Neuronal stem cell (in vitro differentiated cells): ENCODE measurements at regions not wholly inside any gene's neighbourhood (a gene's known extent, or its start where the extent isn't known, plus 50 kb on each side); places are given as distances from the start of the nearest gene placed in this dataset.

Experiments
- DNase-seq: peaks from one replicate; pipeline ENCODE4 v3.0.0-alpha.2; 2013; ENCODE audit warnings: low spot score
- H2AFZ ChIP-seq: one replicate; pipeline ENCODE4 v1.6.1; 2013; ENCODE audit warnings: mild to moderate bottlenecking, low read length, inconsistent platforms
- H2AK5ac ChIP-seq: 2 replicates; pipeline ENCODE4 v1.6.1; 2013; ENCODE audit warnings: low read depth, mild to moderate bottlenecking, inconsistent platforms, low read length, moderate library complexity, mixed read lengths
- H2BK120ac ChIP-seq: 2 replicates; pipeline ENCODE4 v1.6.1; 2013; ENCODE audit warnings: low read depth, mild to moderate bottlenecking, inconsistent platforms, low read length, moderate library complexity, mixed read lengths
- H2BK12ac ChIP-seq: one replicate; pipeline ENCODE4 v1.6.1; 2013; ENCODE audit warnings: low read length, inconsistent platforms
- H2BK15ac ChIP-seq: 2 replicates; pipeline ENCODE4 v1.6.1; 2013; ENCODE audit warnings: mild to moderate bottlenecking, low read length, inconsistent platforms, mixed read lengths
- H2BK5ac ChIP-seq: one replicate; pipeline ENCODE4 v1.6.1; 2013; ENCODE audit warnings: inconsistent platforms, mild to moderate bottlenecking, low read length, moderate library complexity
- H3K14ac ChIP-seq: one replicate; pipeline ENCODE4 v1.6.1; 2013; ENCODE audit warnings: low read length, inconsistent platforms
- H3K18ac ChIP-seq: 2 replicates; pipeline ENCODE4 v1.6.1; 2013; ENCODE audit warnings: low read length, inconsistent platforms
- H3K23ac ChIP-seq: 2 replicates; pipeline ENCODE4 v1.6.1; 2013; ENCODE audit warnings: low read depth, mild to moderate bottlenecking, mixed read lengths, low read length, inconsistent platforms; ENCODE audit not compliant: poor library complexity
- H3K27ac ChIP-seq: replicated peaks from 3 replicates; pipeline ENCODE4 v1.5.1; 2013; ENCODE audit warnings: low read length, inconsistent platforms
- H3K27me3 ChIP-seq, 3 experiments: 2 replicates each; pipeline ENCODE4 v1.6.1; 2013; ENCODE audit warnings: low read length in 3 of 3, mild to moderate bottlenecking in 2 of 3, inconsistent platforms in 1 of 3, low read depth in 1 of 3, mixed read lengths in 1 of 3, moderate library complexity in 1 of 3; ENCODE audit not compliant: control insufficient read depth in 3 of 3, insufficient read depth in 3 of 3
- H3K36me3 ChIP-seq, 2 donors: replicated peaks in 1 of 2; 2 replicates each; pipeline ENCODE4 v1.6.1; 2013; ENCODE audit warnings: low read length in 2 of 2; ENCODE audit not compliant: control insufficient read depth in 2 of 2, insufficient read depth in 2 of 2
- H3K4ac ChIP-seq: 2 replicates; pipeline ENCODE4 v1.6.1; 2013; ENCODE audit warnings: inconsistent platforms, mild to moderate bottlenecking, low read length, moderate library complexity
- H3K4me1 ChIP-seq, 2 donors: 1 replicate in 1 of 2; 2 replicates in 1 of 2; pipeline ENCODE4 v1.6.1; 2013; ENCODE audit warnings: low read length in 2 of 2, low read depth in 1 of 2; ENCODE audit not compliant: control insufficient read depth in 2 of 2, insufficient read depth in 1 of 2
- H3K4me2 ChIP-seq: one replicate; pipeline ENCODE4 v1.6.1; 2013; ENCODE audit warnings: mild to moderate bottlenecking, low read length, inconsistent platforms; ENCODE audit not compliant: insufficient read depth, poor library complexity, severe bottlenecking
- H3K4me3 ChIP-seq, 2 donors: 2 replicates each; pipeline ENCODE4 v1.5.1; 2013; ENCODE audit warnings: low read length in 2 of 2, mild to moderate bottlenecking in 2 of 2, inconsistent platforms in 1 of 2, moderate library complexity in 1 of 2
- H3K79me1 ChIP-seq: one replicate; pipeline ENCODE4 v1.6.1; 2013; ENCODE audit warnings: low read depth, mild to moderate bottlenecking, inconsistent platforms, low read length, moderate library complexity
- H3K9ac ChIP-seq: one replicate; pipeline ENCODE4 v1.6.1; 2013; ENCODE audit warnings: mild to moderate bottlenecking, low read depth, low read length, inconsistent platforms; ENCODE audit not compliant: poor library complexity
- H3K9me3 ChIP-seq, 2 donors: replicated peaks in 1 of 2; 2 replicates each; pipeline versions ENCODE3 to v1.6.1; 2013; ENCODE audit warnings: low read length in 2 of 2, mild to moderate bottlenecking in 2 of 2, inconsistent platforms in 1 of 2, low read depth in 1 of 2, mixed read lengths in 1 of 2, moderate library complexity in 1 of 2; ENCODE audit not compliant: control insufficient read depth in 2 of 2, insufficient read depth in 1 of 2
- H4K8ac ChIP-seq: one replicate; pipeline ENCODE4 v1.6.1; 2013; ENCODE audit warnings: low read depth, mild to moderate bottlenecking, inconsistent platforms, low read length, moderate library complexity
- H4K91ac ChIP-seq: one replicate; pipeline ENCODE4 v1.6.1; 2013; ENCODE audit warnings: low read length, low read depth, mild to moderate bottlenecking, inconsistent platforms; ENCODE audit not compliant: poor library complexity
- WGBS, 2 donors: extraction: QIAGEN DNeasy Blood & Tissue Kit; methylation state at CpG; one replicate each; pipeline ENCODE4 v1.1.7; 2013; ENCODE audit warnings: missing lambda C conversion rate in 2 of 2, mixed read lengths in 1 of 2; ENCODE audit not compliant: insufficient read length in 2 of 2, insufficient replicate concordance in 1 of 2; ENCODE audit errors: extremely low coverage in 2 of 2; 5-methylcytosine and 5-hydroxymethylcytosine counted together

DNA sequence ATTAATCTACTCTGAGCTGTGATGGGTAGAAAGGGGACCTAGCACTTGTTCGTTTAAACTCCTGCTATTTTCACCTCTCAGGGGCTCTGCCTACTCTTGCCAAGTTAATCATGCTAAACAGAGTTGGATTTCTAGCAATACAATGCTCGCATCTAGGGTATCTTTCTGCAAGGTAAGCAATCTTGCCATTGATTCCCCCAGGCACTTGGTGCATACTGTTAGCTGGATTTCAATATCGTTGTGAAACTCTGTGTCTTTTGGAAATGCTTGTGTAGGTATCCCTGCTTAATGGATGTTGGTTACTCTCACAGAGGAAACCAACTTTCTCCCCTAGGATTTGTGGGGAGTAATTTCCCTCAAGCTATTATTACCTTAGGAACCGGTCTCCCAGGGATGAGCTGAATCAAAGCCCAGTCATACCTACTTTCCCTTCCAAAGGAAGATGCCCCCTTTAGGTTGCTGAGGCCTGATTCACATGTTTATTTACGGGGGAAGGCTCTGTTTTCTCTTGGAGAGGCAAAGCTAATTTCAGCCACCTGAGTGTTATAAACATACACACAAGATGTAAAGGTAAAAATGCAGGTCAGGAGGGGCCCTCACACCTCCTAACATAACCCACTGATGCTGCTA is 366.8 kb downstream of the FBXW7 start:
- Histone ChIP-seq H3K79me1 (no peaks in the 10 kb centered on the region), H3K4me1 (peaks cover 0 to 2% of the 10 kb centered on the region in 2 donors), H2BK12ac (no peak overlapping the region), H2BK5ac (no peak overlapping the region), H3K4me3 (no peak overlapping the region), H3K4ac (no peak overlapping the region), H2AK5ac (no peak overlapping the region), H3K9ac (no peak overlapping the region), H2BK15ac (no peak overlapping the region), H4K8ac (no peak overlapping the region), H3K18ac (no peak overlapping the region), H4K91ac (no peak overlapping the region), H3K23ac (no peak overlapping the region), H2AFZ (no peak overlapping the region), H3K4me2 (no peak overlapping the region), H3K9me3 (no peaks in the 10 kb centered on the region), H3K14ac (no peak overlapping the region), H2BK120ac (no peak overlapping the region), H3K36me3 (no peaks in the 10 kb centered on the region), H3K27ac (no peak overlapping the region), H3K27me3 (no peaks in the 10 kb centered on the region)
- DNase-seq = no peak
- WGBS, 2 donors = no CpG with 5 or more reads among the region's 5 CpGs

DNA sequence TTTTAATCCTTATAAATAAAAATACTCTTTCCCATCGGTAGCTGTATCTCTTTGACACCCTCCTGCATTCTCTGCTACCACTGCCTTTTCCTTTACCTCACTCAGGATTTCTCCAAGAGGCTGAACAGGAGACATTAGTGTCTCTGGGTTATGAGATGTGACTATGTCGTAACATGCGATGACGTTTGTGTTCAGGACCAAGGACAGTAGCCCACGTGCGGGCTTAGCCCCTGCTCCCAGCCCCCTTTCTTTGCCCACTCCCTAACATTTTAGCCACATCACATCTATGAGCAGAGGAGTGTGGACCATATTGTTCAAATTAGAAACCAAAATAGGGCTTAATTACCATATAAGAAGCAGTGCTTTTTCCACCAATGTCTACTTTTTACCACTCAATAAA is 369.3 kb downstream of the FBXW7 start:
- Histone ChIP-seq H2BK12ac (no peak overlapping the region), H3K4ac (no peak overlapping the region), H3K14ac (no peak overlapping the region), H3K9me3 (no peaks in the 10 kb centered on the region), H3K23ac (no peak overlapping the region), H3K27ac (no peak overlapping the region), H3K9ac (no peak overlapping the region), H2AFZ (no peak overlapping the region), H2AK5ac (no peak overlapping the region), H2BK120ac (no peak overlapping the region), H3K27me3 (no peaks in the 10 kb centered on the region), H3K18ac (no peak overlapping the region), H4K8ac (no peak overlapping the region), H3K4me2 (no peak overlapping the region), H2BK5ac (no peak overlapping the region), H2BK15ac (no peak overlapping the region), H3K4me1 (peaks cover 0 to 2% of the 10 kb centered on the region in 2 donors), H3K36me3 (no peaks in the 10 kb centered on the region), H4K91ac (no peak overlapping the region), H3K79me1 (no peaks in the 10 kb centered on the region), H3K4me3 (no peak overlapping the region)
- WGBS, 2 donors = no CpG with 5 or more reads among the region's 6 CpGs
- DNase-seq = peak; percentile 41

- H3K4ac ChIP-seq = no peak overlapping the region
- H3K23ac ChIP-seq = no peak overlapping the region
- WGBS, 2 donors = no CpG with 5 or more reads among the region's 4 CpGs
- H2BK120ac ChIP-seq = no peak overlapping the region
- no peaks in the 10 kb centered on the region for H3K27me3 ChIP-seq
- no peak overlapping the region for H3K4me2 ChIP-seq
- H3K9ac ChIP-seq = no peak overlapping the region
- no peak overlapping the region for H2BK5ac ChIP-seq
- no peaks in the 10 kb centered on the region for H3K79me1 ChIP-seq
- H4K8ac ChIP-seq = no peak overlapping the region
- H3K27ac ChIP-seq = no peak overlapping the region
- DNase-seq = no peak
- H4K91ac ChIP-seq = no peak overlapping the region
- no peak overlapping the region for H2AK5ac ChIP-seq
- no peak overlapping the region for H3K4me3 ChIP-seq
- no peak overlapping the region for H3K18ac ChIP-seq
- H3K14ac ChIP-seq = no peak overlapping the region
- no peak overlapping the region for H2BK15ac ChIP-seq
- H3K4me1 ChIP-seq = peaks cover 0 to 2% of the 10 kb centered on the region in 2 donors
- no peaks in the 10 kb centered on the region for H3K9me3 ChIP-seq
- no peaks in the 10 kb centered on the region for H3K36me3 ChIP-seq
- H2AFZ ChIP-seq = no peak overlapping the region
- no peak overlapping the region for H2BK12ac ChIP-seq
Observed at GRCh38 chr4:152165846-152166245, 370.0 kb downstream of the FBXW7 start.

GRCh38 chr4:152165146-152165545 is 370.7 kb downstream of the FBXW7 start:
- Histone ChIP-seq H3K9ac (no peak overlapping the region), H3K14ac (no peak overlapping the region), H3K4ac (no peak overlapping the region), H2BK120ac (no peak overlapping the region), H3K36me3 (no peaks in the 10 kb centered on the region), H2BK5ac (no peak overlapping the region), H2BK12ac (no peak overlapping the region), H3K4me3 (no peak overlapping the region), H2AK5ac (no peak overlapping the region), H3K23ac (no peak overlapping the region), H3K27ac (no peak overlapping the region), H3K18ac (no peak overlapping the region), H3K27me3 (peaks cover 0 to 2% (median 0%) of the 10 kb centered on the region in 3 experiments), H2AFZ (no peak overlapping the region), H4K8ac (no peak overlapping the region), H3K4me1 (peaks cover 0 to 2% of the 10 kb centered on the region in 2 donors), H3K9me3 (no peaks in the 10 kb centered on the region), H2BK15ac (no peak overlapping the region), H3K79me1 (no peaks in the 10 kb centered on the region), H4K91ac (no peak overlapping the region), H3K4me2 (no peak overlapping the region)
- no CpG with 5 or more reads among the region's 2 CpGs for WGBS, 2 donors
- no peak for DNase-seq
